ENCODE measurements at regions not wholly inside any gene's neighbourhood (a gene's known extent, or its start where the extent isn't known, plus 50 kb on each side); places are given as distances from the start of the nearest gene placed in this dataset.
A peak's percentile ranks its signal among the peaks of the same experiment; 100 is the strongest.
"Not testable (repeated sequence)": the region's sequence is repeated elsewhere in the genome, so short reads cannot be mapped to it uniquely, and the experiment has no call there.

DNA sequence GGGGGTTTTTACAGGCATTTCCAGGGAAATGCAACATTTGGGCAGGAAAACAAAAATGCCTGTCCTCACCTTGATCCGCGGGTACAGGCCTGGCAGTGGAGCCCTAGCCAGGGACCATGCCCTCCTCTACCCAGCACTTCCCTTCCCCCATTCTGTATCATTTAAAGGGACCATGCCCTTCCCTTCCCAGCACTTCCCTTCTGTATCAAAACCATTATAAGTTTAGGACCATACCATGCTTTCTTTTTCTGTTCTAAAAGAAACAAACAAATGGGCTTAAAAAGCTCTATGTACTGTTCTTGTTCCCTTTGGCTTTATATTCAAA, 166.9 kb upstream of the ZNF608 start:
- Histone ChIP-seq H3K9me3 (ENCODE audit: control insufficient read depth, insufficient read depth, low read length) (no peaks in the 10 kb centered on the region), H3K27me3 (ENCODE audit: control insufficient read depth, insufficient read depth, low read length) (no peaks in the 10 kb centered on the region), H3K36me3 (ENCODE audit: control insufficient read depth, insufficient read depth, low read length) (no peaks in the 10 kb centered on the region), H3K4me1 (ENCODE audit: control insufficient read depth, insufficient read depth, low read length) (peaks cover 4% of the 10 kb centered on the region), H3K4me3 (ENCODE audit: low read depth, low read length) (no peak overlapping the region), H3K27ac (ENCODE audit: low read depth, low read length) (no peak overlapping the region)
- WGBS (ENCODE audit: insufficient coverage): 64% methylated on average over 2 of the region's 2 CpGs
- no peak for DNase-seq (ENCODE audit: low read depth in 4 of 6, low spot score in 6 of 6)

DNA sequence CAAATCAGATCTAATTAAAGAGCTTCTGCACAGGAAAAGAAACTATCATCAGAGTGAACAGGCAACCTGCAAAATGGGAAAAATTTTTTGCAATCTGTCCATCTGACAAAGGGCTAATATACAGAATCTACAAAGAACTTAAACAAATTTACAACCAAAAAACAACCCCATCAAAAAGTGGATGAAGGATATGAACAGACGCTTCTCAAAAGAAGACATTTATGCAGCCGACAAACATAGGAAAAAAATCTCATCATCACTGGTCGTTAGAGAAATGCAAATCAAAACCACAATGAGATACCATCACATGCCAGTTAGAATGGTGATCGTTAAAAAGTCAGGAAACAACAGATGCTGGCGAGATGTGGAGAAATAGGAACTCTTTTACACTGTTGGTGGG, 169.9 kb upstream of the ZNF608 start:
- no CpG with 5 or more reads among the region's 5 CpGs for WGBS (ENCODE audit: insufficient coverage)
- not testable (repeated sequence) for H3K4me3 ChIP-seq (ENCODE audit: low read depth, low read length); H3K4me1 ChIP-seq (ENCODE audit: control insufficient read depth, insufficient read depth, low read length); H3K9me3 ChIP-seq (ENCODE audit: control insufficient read depth, insufficient read depth, low read length); DNase-seq (ENCODE audit: low read depth in 4 of 6, low spot score in 6 of 6); H3K27ac ChIP-seq (ENCODE audit: low read depth, low read length); H3K36me3 ChIP-seq (ENCODE audit: control insufficient read depth, insufficient read depth, low read length); H3K27me3 ChIP-seq (ENCODE audit: control insufficient read depth, insufficient read depth, low read length)

DNA sequence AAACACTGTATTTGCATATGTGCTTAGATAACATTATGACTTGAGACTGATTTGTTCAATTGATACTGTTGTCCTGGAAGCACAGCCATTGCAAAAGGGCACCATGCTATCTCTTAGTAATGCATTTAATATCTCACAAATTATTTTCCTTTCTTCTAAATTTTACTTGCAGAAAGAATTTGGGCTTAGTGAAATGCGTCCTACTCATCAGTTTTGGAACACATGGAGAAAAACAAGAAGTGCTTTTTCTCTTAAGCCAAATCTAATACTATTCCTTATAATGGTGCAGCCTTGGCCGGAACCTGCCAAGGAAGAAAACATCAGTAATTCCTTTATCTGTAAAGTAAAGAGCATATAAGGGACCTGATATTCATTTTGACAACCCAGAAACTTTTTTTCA, 172.2 kb upstream of the ZNF608 start:
- no peak overlapping the region for H3K27ac ChIP-seq (ENCODE audit: low read depth, low read length)
- H3K27me3 ChIP-seq (ENCODE audit: control insufficient read depth, insufficient read depth, low read length): no peaks in the 10 kb centered on the region
- DNase-seq (ENCODE audit: low read depth in 4 of 6, low spot score in 6 of 6): no peak
- no peaks in the 10 kb centered on the region for H3K4me1 ChIP-seq (ENCODE audit: control insufficient read depth, insufficient read depth, low read length)
- no CpG with 5 or more reads among the region's 2 CpGs for WGBS (ENCODE audit: insufficient coverage)
- H3K9me3 ChIP-seq (ENCODE audit: control insufficient read depth, insufficient read depth, low read length): no peaks in the 10 kb centered on the region
- no peaks in the 10 kb centered on the region for H3K36me3 ChIP-seq (ENCODE audit: control insufficient read depth, insufficient read depth, low read length)
- no peak overlapping the region for H3K4me3 ChIP-seq (ENCODE audit: low read depth, low read length)

DNA sequence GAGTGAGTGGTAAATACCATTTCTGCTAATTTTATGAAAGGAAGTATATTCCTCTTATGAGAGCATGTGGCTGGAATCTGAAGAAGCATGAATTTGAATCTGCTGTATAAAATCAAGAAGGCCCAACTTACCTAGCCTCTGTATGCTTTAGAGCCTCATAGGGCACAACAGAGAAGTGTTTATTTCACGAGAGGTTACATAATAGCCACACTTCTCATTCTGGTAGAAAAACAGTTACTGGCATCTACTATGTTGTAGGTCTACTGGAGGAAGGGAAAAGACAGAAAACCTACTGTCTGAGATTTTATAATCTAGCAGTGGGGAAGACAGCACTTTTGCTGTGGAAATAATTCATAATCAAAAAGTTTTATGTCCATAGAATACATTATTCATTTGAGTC, 172.6 kb upstream of the ZNF608 start:
- Histone ChIP-seq H3K4me3 (ENCODE audit: low read depth, low read length) (no peak overlapping the region), H3K9me3 (ENCODE audit: control insufficient read depth, insufficient read depth, low read length) (no peaks in the 10 kb centered on the region), H3K36me3 (ENCODE audit: control insufficient read depth, insufficient read depth, low read length) (no peaks in the 10 kb centered on the region), H3K27me3 (ENCODE audit: control insufficient read depth, insufficient read depth, low read length) (no peaks in the 10 kb centered on the region), H3K4me1 (ENCODE audit: control insufficient read depth, insufficient read depth, low read length) (no peaks in the 10 kb centered on the region), H3K27ac (ENCODE audit: low read depth, low read length) (no peak overlapping the region)
- no CpG with 5 or more reads among the region's 1 CpG for WGBS (ENCODE audit: insufficient coverage)
- DNase-seq (ENCODE audit: low read depth in 4 of 6, low spot score in 6 of 6): no peak

DNA sequence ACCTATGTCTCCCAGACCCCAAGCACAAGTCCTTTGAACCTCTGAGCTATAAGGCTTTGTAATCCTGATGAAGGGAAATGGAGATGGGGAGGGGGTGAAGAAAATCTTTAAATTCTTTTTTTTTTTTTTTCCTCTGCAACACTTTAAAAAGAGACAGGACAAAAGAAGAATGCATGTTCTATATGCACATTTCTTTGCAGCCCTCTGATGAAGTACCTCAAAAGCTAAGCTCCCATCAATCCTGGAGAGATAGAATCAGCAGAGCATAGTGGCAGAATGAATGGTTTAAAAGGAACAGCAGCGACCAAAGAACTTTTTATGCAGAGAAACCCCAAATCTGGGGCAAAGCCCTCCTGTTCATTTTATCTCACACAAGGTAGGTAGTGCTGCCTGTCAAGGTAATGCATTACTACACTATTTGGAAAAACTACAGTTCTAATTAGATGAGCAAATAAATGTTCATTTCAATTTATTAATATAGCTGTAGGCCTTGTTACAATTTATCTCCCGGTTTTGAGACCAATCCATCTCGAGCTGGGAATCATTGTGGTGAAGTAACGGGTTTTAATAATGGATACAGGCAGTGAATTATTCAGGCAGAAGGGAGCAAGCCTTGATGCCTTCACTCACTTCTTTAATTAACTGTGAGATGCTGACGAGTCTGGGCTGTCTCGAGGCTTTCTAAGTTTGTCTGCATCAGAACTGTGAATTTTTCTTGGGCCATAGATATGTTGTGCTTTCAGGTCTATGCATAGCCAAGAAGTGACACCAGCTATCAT, 173.5 kb upstream of the ZNF608 start:
- Histone ChIP-seq H3K27ac (ENCODE audit: low read depth, low read length) (no peak overlapping the region), H3K4me1 (ENCODE audit: control insufficient read depth, insufficient read depth, low read length) (no peaks in the 10 kb centered on the region), H3K36me3 (ENCODE audit: control insufficient read depth, insufficient read depth, low read length) (no peaks in the 10 kb centered on the region), H3K27me3 (ENCODE audit: control insufficient read depth, insufficient read depth, low read length) (no peaks in the 10 kb centered on the region), H3K9me3 (ENCODE audit: control insufficient read depth, insufficient read depth, low read length) (no peaks in the 10 kb centered on the region), H3K4me3 (ENCODE audit: low read depth, low read length) (no peak overlapping the region)
- DNase-seq (ENCODE audit: low read depth in 4 of 6, low spot score in 6 of 6): peak in 2 of 6 donors; percentile 44 to 80
- 60% methylated on average over 1 of the region's 6 CpGs for WGBS (ENCODE audit: insufficient coverage)

DNA sequence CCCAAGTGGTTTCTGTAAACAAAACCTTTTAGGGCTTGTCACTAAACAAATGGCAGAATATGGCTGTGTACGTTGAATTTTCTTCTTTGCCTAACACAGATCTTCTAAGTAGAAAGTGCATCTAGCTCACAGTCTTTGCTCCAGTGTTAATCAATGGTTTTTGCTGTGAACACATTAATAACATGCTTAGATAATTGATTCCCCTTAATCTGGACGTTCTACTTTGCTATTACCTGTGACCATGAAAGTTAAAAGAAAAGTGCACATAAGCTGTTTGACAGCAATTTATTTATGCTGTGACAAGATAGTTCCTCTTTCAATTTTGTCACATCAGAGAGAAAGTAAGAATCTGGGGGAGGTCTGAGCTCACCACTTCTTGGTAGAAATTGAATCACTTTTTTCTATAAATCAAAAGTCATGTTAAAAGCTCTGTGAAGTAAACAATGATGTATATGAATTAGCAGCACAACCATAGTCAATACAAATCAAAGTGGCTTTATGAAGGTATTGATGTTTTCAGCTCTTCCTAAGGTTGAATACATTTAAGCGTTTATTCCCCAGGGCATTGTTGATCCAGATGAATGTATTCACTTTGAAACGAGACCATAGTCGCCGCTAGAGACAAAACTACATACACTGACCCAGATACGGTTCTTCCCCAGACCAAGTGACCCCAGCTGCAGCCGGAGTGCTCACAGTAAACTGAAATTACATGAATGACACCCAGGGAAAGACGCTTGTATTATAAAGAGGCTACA, 174.6 kb upstream of the ZNF608 start:
- no peaks in the 10 kb centered on the region for H3K4me1 ChIP-seq (ENCODE audit: control insufficient read depth, insufficient read depth, low read length)
- H3K9me3 ChIP-seq (ENCODE audit: control insufficient read depth, insufficient read depth, low read length): no peaks in the 10 kb centered on the region
- H3K27ac ChIP-seq (ENCODE audit: low read depth, low read length): no peak overlapping the region
- no CpG with 5 or more reads among the region's 9 CpGs for WGBS (ENCODE audit: insufficient coverage)
- no peaks in the 10 kb centered on the region for H3K36me3 ChIP-seq (ENCODE audit: control insufficient read depth, insufficient read depth, low read length)
- no peak overlapping the region for H3K4me3 ChIP-seq (ENCODE audit: low read depth, low read length)
- DNase-seq (ENCODE audit: low read depth in 4 of 6, low spot score in 6 of 6): peak in 1 of 6 donors; percentile 49
- H3K27me3 ChIP-seq (ENCODE audit: control insufficient read depth, insufficient read depth, low read length): no peaks in the 10 kb centered on the region

DNA sequence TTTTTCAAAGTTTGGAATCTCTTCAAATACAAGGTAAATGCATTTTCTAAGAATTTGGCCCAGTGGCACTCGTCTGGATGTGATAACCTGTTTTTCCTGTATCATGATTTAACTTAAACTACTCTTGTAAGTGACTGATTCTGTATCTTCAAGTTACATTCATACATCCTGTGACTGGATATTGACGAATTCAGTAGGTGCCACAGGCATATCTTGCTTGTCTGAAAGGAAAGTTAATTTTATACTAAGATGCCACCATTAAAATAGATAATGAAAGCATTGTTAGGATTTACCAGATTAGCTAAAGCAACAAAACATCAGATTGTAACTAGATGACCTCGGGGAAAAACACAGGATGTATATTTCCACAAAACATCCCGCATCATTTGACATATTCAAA, 175.3 kb upstream of the ZNF608 start:
- Histone ChIP-seq H3K4me1 (ENCODE audit: control insufficient read depth, insufficient read depth, low read length) (no peaks in the 10 kb centered on the region), H3K9me3 (ENCODE audit: control insufficient read depth, insufficient read depth, low read length) (no peaks in the 10 kb centered on the region), H3K27me3 (ENCODE audit: control insufficient read depth, insufficient read depth, low read length) (no peaks in the 10 kb centered on the region), H3K36me3 (ENCODE audit: control insufficient read depth, insufficient read depth, low read length) (no peaks in the 10 kb centered on the region), H3K4me3 (ENCODE audit: low read depth, low read length) (no peak overlapping the region), H3K27ac (ENCODE audit: low read depth, low read length) (peak overlapping the region; percentile 58)
- WGBS (ENCODE audit: insufficient coverage): no CpG with 5 or more reads among the region's 4 CpGs
- DNase-seq (ENCODE audit: low read depth in 4 of 6, low spot score in 6 of 6): no peak

DNA sequence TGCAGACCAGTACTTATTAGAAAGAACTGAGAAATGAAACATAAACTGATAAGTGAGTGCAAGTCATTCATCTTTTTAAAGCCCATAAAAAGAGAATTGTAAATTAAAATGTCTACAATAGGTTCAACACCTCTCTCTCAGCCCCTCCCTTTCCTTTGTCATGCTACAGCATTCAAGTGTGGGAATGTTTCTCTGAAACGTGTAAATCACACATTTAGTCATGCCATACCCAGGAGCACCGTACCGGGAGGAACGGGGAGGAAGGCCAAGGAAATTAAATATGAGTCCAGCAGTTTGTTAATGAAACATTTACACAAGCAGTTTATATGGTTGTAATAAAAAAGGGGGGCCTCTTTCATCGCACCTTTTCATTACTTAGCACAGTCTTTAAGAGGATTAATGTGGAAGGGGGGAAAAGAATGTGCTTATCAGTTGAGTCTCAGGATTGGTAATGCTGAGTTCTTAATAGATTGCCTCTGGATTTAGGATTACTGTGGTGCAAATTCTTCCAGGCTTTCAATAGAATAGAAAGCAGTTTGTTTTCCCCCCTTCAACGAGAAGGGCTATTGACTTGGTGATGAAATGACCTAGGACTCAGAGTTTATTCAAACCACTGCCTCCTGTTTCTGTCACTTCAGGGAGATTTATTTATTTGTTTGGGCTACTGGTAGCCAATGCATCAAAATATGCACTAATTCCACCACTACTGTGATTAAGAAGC, 176.0 kb upstream of the ZNF608 start:
- H3K4me1 ChIP-seq (ENCODE audit: control insufficient read depth, insufficient read depth, low read length): no peaks in the 10 kb centered on the region
- no peak overlapping the region for H3K4me3 ChIP-seq (ENCODE audit: low read depth, low read length)
- no peaks in the 10 kb centered on the region for H3K27me3 ChIP-seq (ENCODE audit: control insufficient read depth, insufficient read depth, low read length)
- WGBS (ENCODE audit: insufficient coverage): no CpG with 5 or more reads among the region's 6 CpGs
- H3K36me3 ChIP-seq (ENCODE audit: control insufficient read depth, insufficient read depth, low read length): no peaks in the 10 kb centered on the region
- DNase-seq (ENCODE audit: low read depth in 4 of 6, low spot score in 6 of 6): peak in 1 of 6 donors; percentile 57
- H3K27ac ChIP-seq (ENCODE audit: low read depth, low read length): peak overlapping the region; percentile 58
- no peaks in the 10 kb centered on the region for H3K9me3 ChIP-seq (ENCODE audit: control insufficient read depth, insufficient read depth, low read length)

DNA sequence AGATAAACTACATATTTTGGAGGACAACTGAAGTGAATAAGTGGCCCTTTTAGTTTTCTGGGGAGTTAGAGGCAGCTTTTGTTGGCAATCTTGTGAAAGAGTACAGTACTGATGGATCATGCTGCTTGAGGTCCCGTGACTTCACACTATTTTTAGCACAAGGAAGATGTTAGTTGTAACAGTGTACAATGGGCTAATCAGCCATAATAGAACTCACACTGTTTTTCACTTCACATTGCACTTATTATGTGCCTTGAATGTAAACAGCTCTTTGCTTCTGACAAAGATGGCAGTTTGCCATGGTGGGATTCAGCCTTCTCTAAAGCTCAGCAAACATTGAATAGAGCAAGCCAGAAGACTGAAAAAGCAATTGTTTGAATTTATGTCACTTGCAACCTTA, 176.7 kb upstream of the ZNF608 start:
- WGBS (ENCODE audit: insufficient coverage): no CpG with 5 or more reads among the region's 1 CpG
- Histone ChIP-seq H3K27me3 (ENCODE audit: control insufficient read depth, insufficient read depth, low read length) (no peaks in the 10 kb centered on the region), H3K9me3 (ENCODE audit: control insufficient read depth, insufficient read depth, low read length) (no peaks in the 10 kb centered on the region), H3K4me1 (ENCODE audit: control insufficient read depth, insufficient read depth, low read length) (no peaks in the 10 kb centered on the region), H3K4me3 (ENCODE audit: low read depth, low read length) (no peak overlapping the region), H3K36me3 (ENCODE audit: control insufficient read depth, insufficient read depth, low read length) (no peaks in the 10 kb centered on the region), H3K27ac (ENCODE audit: low read depth, low read length) (peak overlapping the region; percentile 58)
- peak in 5 of 6 donors; percentile 78 to 96 (median 81) for DNase-seq (ENCODE audit: low read depth in 4 of 6, low spot score in 6 of 6)
